Loucy (cell line): ENCODE measurements at regions not wholly inside any gene's neighbourhood (a gene's known extent, or its start where the extent isn't known, plus 50 kb on each side); places are given as distances from the start of the nearest gene placed in this dataset.

ENCODE experiments used
- H2AFZ ChIP-seq: fragments of 200-600 bp; sonication (generic); 2 replicates; pipeline ENCODE4 v1.6.0; 2016; ENCODE audit warnings: antibody characterized with exemption, mild to moderate bottlenecking, low read length, moderate library complexity
- H3F3A ChIP-seq: fragments of 200-600 bp; 2 replicates; pipeline ENCODE4 v1.6.0; 2016; ENCODE audit warnings: antibody characterized with exemption, low read depth, mild to moderate bottlenecking
- H3K27me3 ChIP-seq: fragments of 200-600 bp; sonication (generic); 2 replicates; pipeline ENCODE4 v1.6.1; 2014; ENCODE audit warnings: low read length, mild to moderate bottlenecking; ENCODE audit not compliant: insufficient read depth, poor library complexity, severe bottlenecking
- H3K36me3 ChIP-seq: fragments of 200-600 bp; sonication (generic); 2 replicates; pipeline ENCODE4 v1.6.1; 2016; ENCODE audit warnings: low read length; ENCODE audit not compliant: insufficient read depth
- H3K4me1 ChIP-seq: fragments of 200-600 bp; sonication (generic); 2 replicates; pipeline ENCODE4 v1.5.1; 2014; ENCODE audit warnings: low read length, mild to moderate bottlenecking; ENCODE audit not compliant: insufficient read depth, poor library complexity, severe bottlenecking
- H3K4me2 ChIP-seq: fragments of 200-600 bp; sonication (generic); 2 replicates; pipeline ENCODE4 v1.6.0; 2014; ENCODE audit warnings: antibody characterized with exemption, low read length, low read depth, mild to moderate bottlenecking; ENCODE audit not compliant: poor library complexity, severe bottlenecking
- H3K4me3 ChIP-seq: fragments of 200-600 bp; sonication (generic); 2 replicates; pipeline ENCODE4 v1.5.1; 2014; ENCODE audit warnings: low read length, mild to moderate bottlenecking, mixed read lengths; ENCODE audit not compliant: poor library complexity, severe bottlenecking
- H3K79me2 ChIP-seq: fragments of 200-600 bp; sonication (generic); 2 replicates; pipeline ENCODE4 v1.6.1; 2014; ENCODE audit warnings: low read length; ENCODE audit not compliant: insufficient read depth
- H3K9ac ChIP-seq: fragments of 200-600 bp; sonication (generic); 2 replicates; pipeline ENCODE4 v1.6.0; 2014; ENCODE audit warnings: mild to moderate bottlenecking, low read depth, low read length, moderate library complexity; ENCODE audit not compliant: poor library complexity, severe bottlenecking
- H3K9me2 ChIP-seq: fragments of 200-600 bp; sonication (generic); replicated peaks from 2 replicates; pipeline ENCODE4 v1.6.1; 2016; ENCODE audit warnings: low read depth, low read length, mixed read lengths
- H3K9me3 ChIP-seq: fragments of 200-600 bp; sonication (generic); 2 replicates; pipeline ENCODE4 v1.6.1; 2014; ENCODE audit warnings: mild to moderate bottlenecking, antibody characterized with exemption, low read length, low read depth; ENCODE audit not compliant: insufficient read depth
- H4K20me1 ChIP-seq: fragments of 200-600 bp; sonication (generic); 2 replicates; pipeline ENCODE4 v1.6.0; 2014; ENCODE audit warnings: antibody characterized with exemption, low read length, mild to moderate bottlenecking; ENCODE audit not compliant: insufficient read depth, poor library complexity, severe bottlenecking
- CTCF ChIP-seq: fragments of 200-600 bp; sonication (generic); conservative IDR thresholded peaks from 2 replicates; pipeline ENCODE4 v1.5.1; 2014; ENCODE audit warnings: mild to moderate bottlenecking, antibody characterized with exemption, low read length
- EZH2phosphoT487 ChIP-seq: fragments of 200-600 bp; IDR thresholded peaks from 2 replicates; pipeline ENCODE4 v1.6.1; 2018; ENCODE audit warnings: antibody characterized with exemption, mild to moderate bottlenecking, moderate library complexity, borderline replicate concordance

GRCh38 chr2:239756031-239756789 is 268.9 kb downstream of the NDUFA10 start:
- Histone ChIP-seq H4K20me1 (no peaks in the 10 kb centered on the region), H3K36me3 (no peaks in the 10 kb centered on the region), H3K79me2 (no peaks in the 10 kb centered on the region), H3K9me3 (no peaks in the 10 kb centered on the region; the same call in 1 of the 2 replicates), H3K4me2 (no peak overlapping the region), H3K4me3 (no peak overlapping the region), H3K27me3 (no peaks in the 10 kb centered on the region), H3K9ac (no peak overlapping the region), H3K4me1 (no peaks in the 10 kb centered on the region), H2AFZ (no peak overlapping the region), H3F3A (no peaks in the 10 kb centered on the region), H3K9me2 (no peaks in the 10 kb centered on the region)
- TF ChIP-seq CTCF = no peak
- TF ChIP-seq EZH2phosphoT487 = no peak

GRCh38 chr2:239753401-239753837 is 271.7 kb downstream of the NDUFA10 start:
- Histone ChIP-seq H3K36me3 (no peaks in the 10 kb centered on the region), H2AFZ (no peak overlapping the region), H3K4me3 (no peak overlapping the region), H3K9me3 (no peaks in the 10 kb centered on the region; the same call in 1 of the 2 replicates), H3K4me1 (no peaks in the 10 kb centered on the region), H3K79me2 (no peaks in the 10 kb centered on the region), H4K20me1 (no peaks in the 10 kb centered on the region), H3K9me2 (no peaks in the 10 kb centered on the region), H3K27me3 (no peaks in the 10 kb centered on the region), H3F3A (no peaks in the 10 kb centered on the region), H3K9ac (no peak overlapping the region), H3K4me2 (no peak overlapping the region)
- no peak for TF ChIP-seq EZH2phosphoT487

- no peaks in the 10 kb centered on the region for H3F3A ChIP-seq
- H3K9ac ChIP-seq = no peak overlapping the region
- H3K4me3 ChIP-seq = no peak overlapping the region
- TF ChIP-seq CTCF (no peak), EZH2phosphoT487 (no peak)
- no peaks in the 10 kb centered on the region for H3K27me3 ChIP-seq
- no peaks in the 10 kb centered on the region for H3K79me2 ChIP-seq
- H2AFZ ChIP-seq = no peak overlapping the region
- H3K9me3 ChIP-seq = no peaks in the 10 kb centered on the region; the same call in 1 of the 2 replicates
- no peak overlapping the region for H3K4me2 ChIP-seq
- no peaks in the 10 kb centered on the region for H4K20me1 ChIP-seq
- no peaks in the 10 kb centered on the region for H3K4me1 ChIP-seq
- no peaks in the 10 kb centered on the region for H3K36me3 ChIP-seq
- no peaks in the 10 kb centered on the region for H3K9me2 ChIP-seq
Observed at GRCh38 chr2:239752951-239753350, 272.2 kb downstream of the NDUFA10 start.
